GM18873 (cell line): ENCODE measurements at regions not wholly inside any gene's neighbourhood (a gene's known extent, or its start where the extent isn't known, plus 50 kb on each side); places are given as distances from the start of the nearest gene placed in this dataset.

Experiments
- ATAC-seq: cut with Tn5 transposase; IDR thresholded peaks from one replicate; pipeline ENCODE4 v1.9.1; 2021; ENCODE audit warnings: mild to moderate bottlenecking, moderate library complexity, moderate number of reproducible peaks; ENCODE audit not compliant: unreplicated experiment, low FRiP score

DNA sequence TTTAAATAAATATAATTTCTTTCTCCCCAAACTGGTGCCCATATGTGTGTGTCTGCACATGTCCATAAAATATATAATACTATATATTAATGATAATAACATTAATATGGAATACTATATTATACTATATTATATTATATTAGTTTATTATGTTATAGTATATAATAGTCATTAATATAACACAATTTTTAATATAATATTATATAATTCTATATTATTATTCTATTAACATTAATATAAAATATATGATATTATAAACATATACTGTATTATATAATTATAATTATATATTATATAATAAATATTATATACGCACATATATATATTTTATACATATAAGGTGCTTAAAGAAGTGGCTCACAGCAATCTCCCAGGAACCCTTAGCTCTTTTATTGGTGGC is 513.0 kb upstream of the CDH11 start:
- ATAC-seq = no peak

GRCh38 chr16:65634291-65634690 is 512.4 kb upstream of the CDH11 start:
- ATAC-seq = no peak

- ATAC-seq = no peak
Measured at GRCh38 chr16:65624666-65625065, 502.8 kb upstream of the CDH11 start.

GRCh38 chr16:65624229-65624628 is 502.4 kb upstream of the CDH11 start:
- ATAC-seq = no peak

DNA sequence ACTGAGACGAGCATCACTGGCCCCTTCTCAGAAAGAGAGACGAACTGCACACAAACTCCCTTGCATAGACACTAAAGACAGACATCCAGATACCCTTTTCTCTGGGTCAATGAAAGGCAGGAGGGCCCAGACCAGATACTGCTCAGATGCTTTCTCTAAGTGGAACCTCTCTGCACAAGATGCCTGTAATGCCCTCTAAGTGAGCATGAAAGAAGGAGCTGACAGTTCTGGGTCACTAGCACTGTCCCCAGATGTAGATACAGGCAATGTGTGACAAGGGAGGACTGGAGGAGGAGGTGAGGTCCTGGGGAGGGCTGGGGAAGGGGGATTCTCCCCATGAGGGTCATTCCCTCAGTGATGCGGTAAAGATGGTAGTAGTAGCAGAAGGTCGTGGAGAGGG is 501.0 kb upstream of the CDH11 start:
- ATAC-seq = no peak

DNA sequence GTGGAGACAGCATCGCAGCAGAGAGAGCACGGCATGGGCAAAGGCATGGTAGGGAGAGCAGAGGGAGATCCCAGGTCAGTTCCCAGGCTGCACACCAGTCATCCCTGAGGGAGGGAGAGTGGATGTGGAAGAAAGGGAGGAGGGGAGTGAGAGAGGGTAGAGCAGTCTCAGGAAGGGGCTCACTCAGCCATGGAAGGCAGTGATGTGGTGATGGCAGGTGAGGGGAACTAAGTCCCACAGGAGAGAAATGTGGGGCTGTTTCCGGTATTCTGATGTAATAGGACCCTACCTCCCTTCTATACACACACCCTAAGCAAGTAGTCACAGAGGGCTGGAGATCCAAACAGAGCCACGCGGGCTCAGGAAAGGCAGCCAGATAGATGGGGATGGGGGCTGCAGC is 500.3 kb upstream of the CDH11 start:
- no peak for ATAC-seq

GRCh38 chr16:65621640-65622039 is 499.8 kb upstream of the CDH11 start:
- ATAC-seq = no peak

DNA sequence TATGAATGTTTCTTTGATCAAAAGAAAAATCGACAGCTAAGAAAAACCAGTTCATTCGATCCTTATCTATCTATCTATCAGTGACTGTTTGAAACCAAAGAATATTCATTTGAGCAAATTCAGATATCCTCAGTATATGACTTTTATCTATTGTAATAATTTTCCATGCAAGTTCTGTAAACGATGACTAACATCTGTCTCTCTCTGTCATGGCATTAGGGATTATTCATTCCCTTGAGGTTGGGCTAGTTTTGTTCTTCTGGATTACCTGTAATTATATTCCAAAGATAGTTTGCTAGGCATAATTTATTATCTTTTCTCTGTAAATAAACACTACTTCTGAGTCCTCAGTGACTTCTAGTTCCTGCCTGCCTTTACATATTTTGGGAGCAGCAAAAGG is 497.7 kb upstream of the CDH11 start:
- ATAC-seq = no peak

DNA sequence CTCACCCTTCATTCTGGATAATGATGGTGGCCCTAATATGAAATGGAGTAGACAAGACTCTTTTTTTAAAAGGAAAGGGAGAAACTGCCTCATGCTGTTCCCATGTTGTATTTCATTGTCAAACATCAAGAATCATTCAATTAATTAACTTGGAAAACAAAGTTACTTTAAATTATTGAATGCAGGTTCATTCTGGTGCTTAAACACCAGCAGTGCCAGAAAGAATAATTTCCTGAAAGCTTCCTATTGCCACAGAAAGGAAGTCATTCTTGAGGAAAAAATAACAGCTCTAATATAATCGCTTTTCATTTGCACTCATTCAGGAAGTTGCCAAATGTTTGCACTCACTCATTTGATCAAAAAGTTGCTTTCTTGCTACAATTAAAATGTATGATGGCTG is 497.1 kb upstream of the CDH11 start:
- no peak for ATAC-seq

DNA sequence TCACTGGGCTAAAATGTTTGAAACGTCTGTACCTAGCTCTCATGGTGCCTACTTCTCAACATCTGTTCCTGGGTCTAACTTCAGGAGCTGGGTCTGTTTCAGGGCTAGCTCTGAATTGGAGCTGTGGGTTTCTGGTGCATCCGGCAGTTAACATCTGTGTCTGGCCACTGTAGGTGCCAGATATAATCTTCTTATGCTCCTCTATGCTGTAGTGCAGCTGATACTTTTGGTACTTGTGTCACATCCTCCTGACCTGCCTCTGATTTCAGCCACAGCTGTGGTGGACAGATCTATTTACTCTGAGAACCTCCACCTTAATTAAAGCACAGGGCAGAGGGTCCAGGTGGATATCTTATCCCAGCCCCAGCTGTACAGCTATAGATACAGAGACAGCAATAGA is 496.5 kb upstream of the CDH11 start:
- no peak for ATAC-seq

DNA sequence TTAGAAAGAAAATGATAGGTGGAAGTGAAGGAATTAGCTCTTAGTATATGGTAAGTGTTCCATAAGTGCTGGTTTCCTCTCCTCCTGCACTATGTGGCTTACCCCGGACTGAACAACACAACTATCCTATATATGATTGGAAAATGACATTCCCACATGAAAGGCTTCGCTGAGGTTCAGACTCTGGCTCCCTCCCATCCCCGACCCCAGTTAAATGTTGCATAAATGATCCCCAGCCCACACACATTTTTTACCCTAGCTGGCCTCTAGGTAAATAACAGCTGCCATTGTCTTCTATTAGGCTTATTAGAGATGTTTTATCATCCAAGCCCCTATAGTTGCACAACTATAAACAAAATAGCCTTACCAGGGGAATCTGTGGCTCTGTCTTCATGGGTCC is 495.6 kb upstream of the CDH11 start:
- ATAC-seq = no peak

GRCh38 chr16:65608455-65608854 is 486.6 kb upstream of the CDH11 start:
- no peak for ATAC-seq

DNA sequence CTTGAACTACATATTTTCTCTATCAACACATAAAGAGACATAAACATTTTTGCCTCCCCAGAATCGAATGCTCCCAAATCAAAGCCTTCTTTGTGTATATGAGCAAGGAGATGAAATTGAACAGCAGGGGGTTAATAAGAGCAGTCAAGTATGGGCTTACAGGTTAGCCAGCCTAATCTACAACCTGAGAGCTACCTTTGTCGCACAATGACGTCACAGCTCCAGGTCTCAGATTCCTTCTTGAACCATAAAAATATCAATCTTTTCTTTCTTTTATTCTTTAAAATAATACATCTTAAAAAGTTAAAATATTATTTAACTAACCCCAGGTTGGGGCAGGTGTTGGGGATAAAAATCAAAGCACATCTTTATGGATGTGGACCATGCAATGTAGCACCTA is 482.9 kb upstream of the CDH11 start:
- no peak for ATAC-seq

GRCh38 chr16:65601781-65602180 is 479.9 kb upstream of the CDH11 start:
- ATAC-seq = no peak

DNA sequence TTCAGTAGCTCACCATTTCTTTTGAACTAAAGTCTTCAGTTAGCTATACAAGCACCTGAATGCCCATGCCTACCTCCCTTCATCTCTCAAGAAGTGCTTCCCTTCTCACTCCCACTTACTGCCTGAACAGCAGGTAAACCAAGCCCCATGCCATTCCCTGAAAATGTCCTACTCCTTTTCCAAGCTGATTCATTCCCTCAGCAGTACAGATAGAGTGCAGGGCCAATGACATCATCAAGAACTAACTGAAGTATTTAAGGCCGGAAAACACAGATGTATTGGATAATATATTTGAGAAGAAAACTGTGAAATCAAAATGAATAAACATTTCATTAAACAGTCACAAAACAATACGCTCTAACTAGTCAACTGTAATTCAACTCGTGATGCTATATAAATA is 478.8 kb upstream of the CDH11 start:
- no peak for ATAC-seq

GRCh38 chr16:65600046-65600445 is 478.2 kb upstream of the CDH11 start:
- no peak for ATAC-seq

DNA sequence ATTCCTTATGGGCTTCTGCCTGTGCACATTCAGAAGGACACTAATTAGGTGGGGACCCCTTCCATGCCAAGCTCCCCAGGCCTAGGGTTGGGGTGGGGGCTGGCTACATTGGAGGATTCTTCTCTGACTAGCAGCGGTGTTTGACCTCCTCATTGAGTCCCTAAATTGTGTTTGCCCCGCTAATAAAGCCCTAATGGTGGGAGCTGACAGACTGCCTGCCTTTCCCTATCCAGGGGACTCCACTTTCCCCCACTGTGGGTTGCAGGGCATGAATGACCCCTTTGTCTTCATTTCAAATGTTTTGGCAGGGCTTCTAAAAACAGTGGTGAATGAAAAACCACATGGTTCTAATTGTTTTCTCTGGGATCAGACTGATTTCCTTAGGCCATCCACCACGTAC is 476.8 kb upstream of the CDH11 start:
- ATAC-seq = no peak

DNA sequence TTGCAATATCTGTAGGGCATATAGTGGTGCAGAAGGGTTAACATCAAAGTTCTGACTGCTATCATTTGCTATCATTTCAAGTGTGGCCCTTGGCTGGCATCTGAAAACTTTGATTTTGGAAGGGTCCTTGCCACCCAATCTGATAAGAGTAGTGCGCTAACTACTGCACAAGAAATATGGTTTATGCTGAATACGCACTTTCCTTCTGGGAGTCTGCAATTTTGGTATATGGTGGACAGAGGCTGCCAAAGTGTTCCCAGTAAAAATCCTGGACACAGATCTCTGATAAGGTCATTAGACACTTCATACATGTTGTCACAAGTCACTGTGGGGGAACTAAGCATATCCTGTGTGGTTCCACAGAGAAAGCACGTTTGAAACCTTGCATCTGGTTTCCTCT is 461.6 kb upstream of the CDH11 start:
- no peak for ATAC-seq

GRCh38 chr16:65579050-65579449 is 457.2 kb upstream of the CDH11 start:
- no peak for ATAC-seq

- ATAC-seq = no peak
Measured at GRCh38 chr16:65576631-65577030, 454.8 kb upstream of the CDH11 start.

- no peak for ATAC-seq
Measured at GRCh38 chr16:65576139-65576538, 454.3 kb upstream of the CDH11 start.

- no peak for ATAC-seq
Measured at GRCh38 chr16:65574326-65574966, 452.6 kb upstream of the CDH11 start.

DNA sequence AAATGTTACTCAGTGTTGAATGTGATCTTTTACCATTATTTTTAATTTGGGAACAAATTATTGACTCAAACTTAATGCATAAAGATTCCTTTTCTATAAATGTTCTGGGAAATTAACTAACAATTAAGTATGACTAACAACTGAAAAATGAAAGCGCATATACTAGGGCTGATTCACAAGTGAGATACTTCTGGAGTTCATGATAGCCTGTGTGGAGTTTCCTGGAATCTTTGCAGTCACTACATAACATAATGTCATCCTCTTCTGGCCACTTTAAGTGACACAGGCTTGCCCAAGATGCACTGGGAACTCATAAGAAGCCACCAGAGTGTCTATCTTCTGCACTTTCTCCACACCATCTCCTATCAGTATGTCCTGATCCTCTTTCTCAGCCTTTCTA is 450.3 kb upstream of the CDH11 start:
- ATAC-seq = no peak
